Activated CD8-positive, alpha-beta T cell treated with anti-CD3 and anti-CD28 coated beads for 36 hours (primary cell): ENCODE measurements at regions not wholly inside any gene's neighbourhood (a gene's known extent, or its start where the extent isn't known, plus 50 kb on each side); places are given as distances from the start of the nearest gene placed in this dataset.

Experiments used
- ATAC-seq: fragments of 200-7000 bp; cut with Tn5 transposase; one replicate; pipeline ENCODE4 v1.10.0; 2021; ENCODE audit warnings: mild to moderate bottlenecking, moderate library complexity
- CTCF ChIA-PET: fragments of 350-600 bp; sonication (Branson Sonifier 250); formaldehyde crosslinking; loops from one replicate; lab custom pipeline; 2021; ENCODE audit warnings: antibody characterized with exemption; lab: Charles Lee
- POLR2A ChIA-PET: fragments of 350-600 bp; sonication (Branson Sonifier 250); formaldehyde crosslinking; loops from one replicate; lab custom pipeline; 2021; ENCODE audit warnings: antibody characterized with exemption; lab: Charles Lee
- DNase-seq: peaks from one replicate; pipeline ENCODE4 v3.0.0-alpha.2; 2020
- H3K27ac Mint-ChIP-seq: one replicate; pipeline ENCODE4 v1.8.0; 2021; ENCODE audit warnings: mild to moderate bottlenecking, mixed read lengths
- H3K27me3 Mint-ChIP-seq: one replicate; pipeline ENCODE4 v1.8.0; 2021; ENCODE audit warnings: mixed read lengths
- H3K36me3 Mint-ChIP-seq: one replicate; pipeline ENCODE4 v1.8.0; 2021; ENCODE audit warnings: low read depth, mixed read lengths
- H3K4me1 Mint-ChIP-seq: one replicate; pipeline ENCODE4 v1.8.0; 2021; ENCODE audit warnings: low read depth, mixed read lengths
- H3K4me3 Mint-ChIP-seq: one replicate; pipeline ENCODE4 v1.8.0; 2021; ENCODE audit warnings: mild to moderate bottlenecking, moderate library complexity, mixed read lengths
- H3K9me3 Mint-ChIP-seq: one replicate; pipeline ENCODE4 v1.8.0; 2021; ENCODE audit warnings: mixed read lengths
- intact Hi-C: fragments of 100-400 bp; cut with micrococcal nuclease; formaldehyde crosslinking; loops from one replicate; pipeline ENCODE4 v1.10.0; 2022
- TF ChIP-seq, protein P1 (sequence below): fragments of 200-600 bp; IDR thresholded peaks from one replicate; pipeline ENCODE4 v1.8.0; 2022; ENCODE audit warnings: antibody characterized with exemption, mild to moderate bottlenecking

DNA sequence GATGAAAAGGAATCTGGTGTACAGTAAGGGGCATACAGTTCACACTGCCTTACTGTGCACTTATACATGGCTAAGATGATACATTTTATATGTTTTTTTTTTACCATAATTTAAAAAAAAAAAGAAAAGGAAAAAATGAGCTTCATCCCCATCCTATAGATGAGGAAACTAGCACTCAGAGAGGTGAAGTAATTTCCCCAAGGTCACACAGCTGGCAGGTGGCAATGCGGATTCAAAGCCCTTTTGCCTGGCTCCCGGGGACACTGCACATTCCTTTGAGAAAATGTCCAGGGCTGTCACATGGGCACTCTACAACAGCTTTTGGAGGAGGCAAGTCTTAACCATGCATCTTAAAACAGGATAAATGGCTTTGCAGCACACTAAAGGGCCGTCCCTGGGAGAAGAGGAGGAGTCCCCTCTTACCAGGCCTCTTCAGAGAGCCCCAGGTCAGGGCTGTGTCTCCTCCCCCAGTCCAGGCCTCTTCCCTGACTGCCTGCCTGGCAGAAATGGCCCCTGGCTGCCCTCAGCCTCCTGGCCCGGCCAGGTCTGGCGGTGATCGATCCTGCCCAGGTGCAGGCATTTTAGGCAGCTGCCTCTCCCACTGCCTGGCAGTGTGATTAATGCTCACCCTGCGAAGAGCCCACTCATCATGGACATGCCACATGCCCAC, 95.1 kb upstream of the LINGO1 start:
- H3K27ac Mint-ChIP-seq: no peak overlapping the region
- no peaks in the 10 kb centered on the region for H3K36me3 Mint-ChIP-seq
- POLR2A ChIA-PET: interaction anchor here (0.8 kb wide), 1 partner anchor 184 kb away, joined by 3 read pairs; no protein-coding TSS in a partner anchor
- H3K27me3 Mint-ChIP-seq: no peaks in the 10 kb centered on the region
- H3K4me1 Mint-ChIP-seq: no peaks in the 10 kb centered on the region
- H3K9me3 Mint-ChIP-seq: no peaks in the 10 kb centered on the region
- DNase-seq: no peak
- ATAC-seq: no peak
- intact Hi-C loops: no loop called here
- TF ChIP-seq, protein P1, sequence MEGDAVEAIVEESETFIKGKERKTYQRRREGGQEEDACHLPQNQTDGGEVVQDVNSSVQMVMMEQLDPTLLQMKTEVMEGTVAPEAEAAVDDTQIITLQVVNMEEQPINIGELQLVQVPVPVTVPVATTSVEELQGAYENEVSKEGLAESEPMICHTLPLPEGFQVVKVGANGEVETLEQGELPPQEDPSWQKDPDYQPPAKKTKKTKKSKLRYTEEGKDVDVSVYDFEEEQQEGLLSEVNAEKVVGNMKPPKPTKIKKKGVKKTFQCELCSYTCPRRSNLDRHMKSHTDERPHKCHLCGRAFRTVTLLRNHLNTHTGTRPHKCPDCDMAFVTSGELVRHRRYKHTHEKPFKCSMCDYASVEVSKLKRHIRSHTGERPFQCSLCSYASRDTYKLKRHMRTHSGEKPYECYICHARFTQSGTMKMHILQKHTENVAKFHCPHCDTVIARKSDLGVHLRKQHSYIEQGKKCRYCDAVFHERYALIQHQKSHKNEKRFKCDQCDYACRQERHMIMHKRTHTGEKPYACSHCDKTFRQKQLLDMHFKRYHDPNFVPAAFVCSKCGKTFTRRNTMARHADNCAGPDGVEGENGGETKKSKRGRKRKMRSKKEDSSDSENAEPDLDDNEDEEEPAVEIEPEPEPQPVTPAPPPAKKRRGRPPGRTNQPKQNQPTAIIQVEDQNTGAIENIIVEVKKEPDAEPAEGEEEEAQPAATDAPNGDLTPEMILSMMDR: no peak
- CTCF ChIA-PET: no interaction called here
- no peak overlapping the region for H3K4me3 Mint-ChIP-seq

DNA sequence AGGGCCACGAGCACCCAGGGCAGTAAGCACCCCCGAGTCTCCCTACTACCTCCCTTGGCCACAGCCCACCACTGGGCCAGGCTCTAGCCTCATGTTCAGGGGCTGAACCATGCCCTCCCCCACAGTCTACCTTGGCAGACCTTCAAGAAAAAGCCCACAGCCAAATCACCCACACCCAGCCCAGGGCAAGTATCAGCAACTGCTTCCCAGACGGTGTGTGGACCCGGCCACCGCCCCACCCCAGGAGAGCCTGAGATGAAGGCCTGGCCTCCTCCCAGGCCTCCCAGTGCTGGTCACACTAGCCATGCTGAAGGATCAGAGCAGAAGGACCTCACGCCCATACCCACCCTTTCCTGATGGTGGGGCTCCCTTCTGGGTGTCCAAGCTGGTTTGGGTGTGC, 92.0 kb upstream of the LINGO1 start:
- Mint-ChIP-seq H3K27me3 (no peaks in the 10 kb centered on the region), H3K4me1 (no peaks in the 10 kb centered on the region), H3K27ac (no peak overlapping the region), H3K9me3 (no peaks in the 10 kb centered on the region), H3K36me3 (no peaks in the 10 kb centered on the region), H3K4me3 (no peak overlapping the region)
- TF ChIP-seq, protein P1: no peak
- POLR2A ChIA-PET: no interaction called here
- ATAC-seq (no peak), DNase-seq (no peak)
- intact Hi-C loops: no loop called here
- CTCF ChIA-PET: no interaction called here

DNA sequence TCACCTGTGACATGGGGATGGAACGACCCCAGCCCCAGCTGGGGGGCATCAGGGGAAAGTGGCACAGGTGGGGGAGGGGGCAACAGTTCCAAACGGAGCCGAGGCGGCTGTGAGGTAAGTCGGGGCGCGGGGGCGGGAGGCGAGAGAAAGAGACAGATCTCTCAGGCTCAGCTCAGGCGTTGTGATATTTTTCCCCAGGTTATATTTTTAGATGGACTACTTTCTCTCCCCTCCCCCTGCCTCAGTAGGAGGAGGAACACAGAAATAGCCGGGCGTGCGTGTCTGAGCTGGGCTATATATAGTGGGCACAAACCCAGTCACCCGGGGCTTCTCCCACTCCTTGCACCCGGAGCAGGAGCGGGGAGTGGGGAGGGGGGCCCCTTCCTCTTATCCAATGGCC, 91.0 kb upstream of the LINGO1 start:
- ChIA-PET CTCF (no interaction called here), POLR2A (no interaction called here)
- H3K9me3 Mint-ChIP-seq: no peaks in the 10 kb centered on the region
- ATAC-seq (no peak), DNase-seq (no peak)
- intact Hi-C loops: no loop called here
- TF ChIP-seq, protein P1: no peak
- H3K36me3 Mint-ChIP-seq: no peaks in the 10 kb centered on the region
- no peaks in the 10 kb centered on the region for H3K27me3 Mint-ChIP-seq
- H3K27ac Mint-ChIP-seq: no peak overlapping the region
- no peak overlapping the region for H3K4me3 Mint-ChIP-seq
- H3K4me1 Mint-ChIP-seq: no peaks in the 10 kb centered on the region

GRCh38 chr15:77722759-77723460, 90.2 kb upstream of the LINGO1 start:
- H3K27ac Mint-ChIP-seq: no peak overlapping the region
- DNase-seq (no peak), ATAC-seq (no peak)
- intact Hi-C loops: no loop called here
- H3K4me3 Mint-ChIP-seq: no peak overlapping the region
- H3K27me3 Mint-ChIP-seq: no peaks in the 10 kb centered on the region
- ChIA-PET CTCF (no interaction called here), POLR2A (no interaction called here)
- no peaks in the 10 kb centered on the region for H3K4me1 Mint-ChIP-seq
- H3K36me3 Mint-ChIP-seq: no peaks in the 10 kb centered on the region
- H3K9me3 Mint-ChIP-seq: no peaks in the 10 kb centered on the region
- TF ChIP-seq, protein P1: no peak

DNA sequence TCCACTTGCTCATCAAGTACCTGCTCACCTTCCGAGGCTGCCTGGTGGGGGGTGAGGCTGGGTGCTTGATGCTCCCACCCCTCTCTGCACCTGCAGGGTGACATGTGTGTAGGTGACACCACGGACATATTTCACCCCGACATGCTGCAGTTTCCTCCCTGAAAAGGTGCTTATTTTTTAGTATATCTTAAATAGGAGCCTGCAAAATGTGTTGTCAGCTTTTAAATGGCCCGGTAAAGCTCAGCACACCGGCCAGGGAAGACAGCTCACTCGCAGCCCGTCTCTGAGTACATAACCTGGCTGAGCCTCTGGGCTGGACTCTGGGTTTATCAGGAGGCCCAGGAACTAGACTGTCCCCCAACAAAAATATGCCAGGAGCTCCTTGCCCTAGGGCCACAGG, 89.3 kb upstream of the LINGO1 start:
- Mint-ChIP-seq H3K27me3 (no peaks in the 10 kb centered on the region), H3K36me3 (no peaks in the 10 kb centered on the region), H3K4me3 (no peak overlapping the region), H3K4me1 (no peaks in the 10 kb centered on the region), H3K9me3 (no peaks in the 10 kb centered on the region), H3K27ac (no peak overlapping the region)
- ChIA-PET CTCF (no interaction called here), POLR2A (no interaction called here)
- ATAC-seq (no peak), DNase-seq (no peak)
- TF ChIP-seq, protein P1: no peak
- intact Hi-C loops: no loop called here
